Hippocampal formation (tissue), 2 donors: ENCODE measurements at regions not wholly inside any gene's neighbourhood (a gene's known extent, or its start where the extent isn't known, plus 50 kb on each side); places are given as distances from the start of the nearest gene placed in this dataset.

ENCODE experiments used
- DNase-seq, 2 donors: peaks; one replicate each; lab custom pipeline; 2025; lab: John Stamatoyannopoulos, UW

- DNase-seq, result no peak
These were observed 399.9 kb upstream of the ADAMTSL1 start for GRCh38 chr9:18074041-18074440.

GRCh38 chr9:18075253-18075952 is 398.6 kb upstream of the ADAMTSL1 start:
- DNase-seq, result no peak

GRCh38 chr9:18077941-18078678 is 395.8 kb upstream of the ADAMTSL1 start:
- DNase-seq, result no peak

- no peak for DNase-seq
These were observed 381.8 kb upstream of the ADAMTSL1 start for GRCh38 chr9:18092138-18092537.

- no peak for DNase-seq
These were observed 367.9 kb upstream of the ADAMTSL1 start for GRCh38 chr9:18106006-18106560.

- DNase-seq, result no peak
These were observed 364.3 kb upstream of the ADAMTSL1 start for GRCh38 chr9:18109675-18110074.

- no peak for DNase-seq
These were observed 362.8 kb upstream of the ADAMTSL1 start for GRCh38 chr9:18111146-18111545.

GRCh38 chr9:18114559-18115475 is 359.1 kb upstream of the ADAMTSL1 start:
- DNase-seq, result no peak

GRCh38 chr9:18118268-18118667 is 355.7 kb upstream of the ADAMTSL1 start:
- no peak for DNase-seq

- DNase-seq, result no peak
These were observed 351.8 kb upstream of the ADAMTSL1 start for GRCh38 chr9:18122171-18122570.

- no peak for DNase-seq
These were observed 349.2 kb upstream of the ADAMTSL1 start for GRCh38 chr9:18124760-18125159.

GRCh38 chr9:18126831-18127498 is 347.0 kb upstream of the ADAMTSL1 start:
- DNase-seq, result no peak

GRCh38 chr9:18127499-18127875 is 346.5 kb upstream of the ADAMTSL1 start:
- DNase-seq, result no peak

GRCh38 chr9:18129809-18130334 is 344.1 kb upstream of the ADAMTSL1 start:
- DNase-seq, result no peak

GRCh38 chr9:18136354-18136994 is 337.5 kb upstream of the ADAMTSL1 start:
- DNase-seq, result no peak

GRCh38 chr9:18137815-18138214 is 336.1 kb upstream of the ADAMTSL1 start:
- DNase-seq, result no peak

GRCh38 chr9:18138656-18139055 is 335.3 kb upstream of the ADAMTSL1 start:
- DNase-seq, result no peak

- no peak for DNase-seq
These were observed 332.3 kb upstream of the ADAMTSL1 start for GRCh38 chr9:18141681-18142080.

GRCh38 chr9:18143073-18143745 is 330.7 kb upstream of the ADAMTSL1 start:
- no peak for DNase-seq

GRCh38 chr9:18146329-18146728 is 327.6 kb upstream of the ADAMTSL1 start:
- no peak for DNase-seq
